GM18511 (cell line): ENCODE measurements at regions not wholly inside any gene's neighbourhood (a gene's known extent, or its start where the extent isn't known, plus 50 kb on each side); places are given as distances from the start of the nearest gene placed in this dataset.

Experiments
- ATAC-seq: cut with Tn5 transposase; IDR thresholded peaks from one replicate; pipeline ENCODE4 v1.9.1; 2021; ENCODE audit warnings: mild to moderate bottlenecking, moderate library complexity; ENCODE audit not compliant: unreplicated experiment

GRCh38 chr13:109646423-109646822 lies 140.0 kb downstream of the IRS2 start:
- ATAC-seq = peak; percentile 97

- ATAC-seq = peak; percentile 4
These were observed 140.6 kb downstream of the IRS2 start for GRCh38 chr13:109645831-109646230.

GRCh38 chr13:109644956-109645355 lies 141.4 kb downstream of the IRS2 start:
- ATAC-seq = no peak

- no peak for ATAC-seq
These were observed 142.2 kb downstream of the IRS2 start for GRCh38 chr13:109644069-109644750.

GRCh38 chr13:109642358-109642757 lies 144.0 kb downstream of the IRS2 start:
- ATAC-seq = no peak

GRCh38 chr13:109636736-109637135 lies 149.6 kb downstream of the IRS2 start:
- no peak for ATAC-seq

- ATAC-seq = no peak
These were observed 155.3 kb downstream of the IRS2 start for GRCh38 chr13:109631069-109631468.

- no peak for ATAC-seq
These were observed 156.1 kb downstream of the IRS2 start for GRCh38 chr13:109630271-109630670.

GRCh38 chr13:109629737-109630136 lies 156.6 kb downstream of the IRS2 start:
- no peak for ATAC-seq

GRCh38 chr13:109628251-109628699 lies 158.1 kb downstream of the IRS2 start:
- ATAC-seq = no peak

- ATAC-seq = no peak
These were observed 158.7 kb downstream of the IRS2 start for GRCh38 chr13:109627649-109628048.

- no peak for ATAC-seq
These were observed 159.8 kb downstream of the IRS2 start for GRCh38 chr13:109626386-109627171.

GRCh38 chr13:109625156-109625555 lies 161.2 kb downstream of the IRS2 start:
- no peak for ATAC-seq

GRCh38 chr13:109622006-109622405 lies 164.4 kb downstream of the IRS2 start:
- no peak for ATAC-seq

- no peak for ATAC-seq
These were observed 170.5 kb downstream of the IRS2 start for GRCh38 chr13:109615721-109616420.

GRCh38 chr13:109611912-109612691 lies 174.3 kb downstream of the IRS2 start:
- no peak for ATAC-seq

GRCh38 chr13:109610517-109610916 lies 175.9 kb downstream of the IRS2 start:
- no peak for ATAC-seq

- ATAC-seq = no peak
These were observed 177.9 kb downstream of the IRS2 start for GRCh38 chr13:109608503-109608902.

- no peak for ATAC-seq
These were observed 178.3 kb downstream of the IRS2 start for GRCh38 chr13:109608059-109608458.

GRCh38 chr13:109606520-109606919 lies 179.9 kb downstream of the IRS2 start:
- ATAC-seq = no peak

- ATAC-seq = no peak
These were observed 180.5 kb downstream of the IRS2 start for GRCh38 chr13:109605846-109606245.
